Tongue (tissue), 1 donor: ENCODE measurements at regions not wholly inside any gene's neighbourhood (a gene's known extent, or its start where the extent isn't known, plus 50 kb on each side); places are given as distances from the start of the nearest gene placed in this dataset.
A peak's percentile ranks its signal among the peaks of the same experiment; 100 is the strongest.
"Not testable (repeated sequence)": the region's sequence is repeated elsewhere in the genome, so short reads cannot be mapped to it uniquely, and the experiment has no call there.

Experiments used
- DNase-seq: peaks from one replicate; pipeline ENCODE4 v3.0.0-alpha.2; 2015

DNA sequence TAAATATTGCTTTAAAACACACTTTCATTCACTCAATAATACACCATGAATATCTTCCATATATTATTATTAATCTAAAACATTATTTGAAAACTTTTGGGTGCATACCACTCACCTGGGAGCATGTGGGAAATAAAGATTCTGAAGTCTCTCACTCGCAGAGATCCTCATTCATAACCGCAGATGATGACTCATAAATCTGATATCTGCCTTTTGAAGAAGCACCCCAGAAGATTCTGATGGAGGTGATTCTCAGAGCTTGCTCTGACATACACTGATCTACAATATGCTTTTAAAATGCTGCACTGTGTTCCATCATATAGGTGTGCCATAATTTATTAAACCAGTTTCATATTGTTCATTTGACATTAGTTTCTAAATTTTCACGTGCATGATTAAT lies 135.0 kb upstream of the SGK1 start:
- DNase-seq = no peak

DNA sequence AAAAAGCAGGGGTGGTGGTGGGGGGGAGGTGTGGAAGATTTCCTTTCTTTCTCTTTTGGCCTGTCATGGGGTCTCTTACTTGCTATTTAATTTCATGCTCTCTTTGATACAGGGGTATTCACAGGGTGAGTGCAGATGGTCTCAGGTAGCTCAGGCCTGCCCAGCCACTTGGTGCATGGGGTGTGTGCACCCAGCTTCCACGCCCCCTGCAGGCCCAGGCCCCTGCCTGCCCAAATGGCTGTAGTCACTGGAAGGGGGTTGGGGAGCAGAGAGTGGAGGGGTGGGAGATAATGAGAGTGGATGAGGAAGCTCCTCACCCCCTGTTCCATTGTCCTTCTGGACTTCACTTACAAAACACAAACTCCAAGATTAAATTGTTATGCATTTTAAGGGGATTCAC lies 133.6 kb upstream of the SGK1 start:
- no peak for DNase-seq

DNA sequence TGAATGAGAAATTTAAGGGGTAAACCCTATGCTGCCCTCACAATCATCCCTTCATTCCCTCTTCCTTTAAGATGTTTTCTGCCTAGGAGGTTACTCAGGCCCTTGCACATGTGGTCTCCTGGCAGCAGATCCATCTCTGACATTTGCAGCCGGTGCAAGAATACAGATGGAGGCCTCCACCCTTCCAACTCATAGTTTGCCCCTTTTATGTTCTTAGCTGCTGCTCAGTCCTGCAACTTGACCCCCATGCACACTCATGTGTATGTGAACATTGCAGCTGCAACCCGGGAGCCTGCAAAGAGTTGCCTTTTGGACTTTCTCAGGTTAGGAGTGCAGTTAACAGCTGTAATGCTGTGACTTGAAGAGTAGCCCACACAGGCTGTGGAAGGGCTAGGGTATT lies 131.9 kb upstream of the SGK1 start:
- no peak for DNase-seq

DNA sequence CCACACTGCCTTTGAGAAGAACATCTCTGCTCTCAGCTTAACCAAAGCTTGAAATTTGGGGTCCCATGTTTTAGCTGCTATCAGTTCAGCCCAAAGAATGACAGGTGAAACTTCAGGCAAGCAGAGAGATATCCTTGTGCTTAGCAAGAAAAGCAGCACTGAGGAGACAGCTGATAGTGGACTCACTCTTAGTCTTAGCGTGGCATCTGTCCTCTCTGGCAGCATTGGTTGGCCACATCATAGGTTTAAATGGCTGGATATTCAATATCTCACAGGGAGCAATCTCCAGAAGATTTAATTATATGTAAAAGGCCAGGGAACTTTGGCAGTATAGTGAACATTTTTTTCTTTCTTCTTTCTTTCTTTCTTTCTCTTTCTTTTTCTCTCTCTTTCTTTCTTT lies 131.1 kb upstream of the SGK1 start:
- no peak for DNase-seq

DNA sequence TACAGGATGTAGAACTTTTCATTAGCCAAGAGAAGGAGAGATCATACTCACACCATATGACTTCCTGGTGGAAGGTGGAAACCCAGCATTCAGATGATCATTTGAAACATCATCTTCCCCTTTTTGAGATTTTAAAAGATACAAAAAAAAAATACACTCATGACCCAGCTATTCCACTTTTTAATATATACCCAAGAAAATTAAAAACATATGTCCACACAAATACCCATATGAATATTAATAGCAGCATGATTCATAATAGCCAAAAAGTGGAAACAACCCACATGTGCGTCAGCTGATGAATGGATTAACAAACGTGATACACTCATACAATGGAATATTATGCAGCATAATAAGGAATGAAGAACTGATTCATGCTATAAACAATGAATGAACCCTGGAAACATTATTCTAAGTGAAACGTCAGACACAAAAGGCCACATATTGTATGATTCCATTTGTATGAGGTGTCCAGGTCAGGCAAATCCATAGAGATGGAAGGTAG lies 130.0 kb upstream of the SGK1 start:
- no peak for DNase-seq

DNA sequence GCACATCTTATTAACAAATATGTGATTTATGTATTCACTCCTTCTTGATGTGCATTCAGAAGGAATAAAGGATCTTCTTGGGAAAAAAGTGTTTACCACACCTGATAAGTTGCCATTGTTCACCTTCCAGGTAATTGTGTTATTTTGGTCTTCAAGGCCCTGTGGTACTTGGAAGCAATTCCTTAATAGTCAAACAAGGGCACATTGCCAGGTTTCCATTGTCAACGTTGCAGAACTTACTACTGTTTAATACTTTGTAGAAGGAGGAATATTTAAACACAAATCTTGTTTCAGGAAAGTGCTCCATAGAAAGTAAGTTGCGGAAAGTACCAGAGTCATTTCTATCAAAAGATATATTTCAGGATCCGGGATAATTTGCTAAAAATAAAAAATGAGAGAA lies 129.5 kb upstream of the SGK1 start:
- no peak for DNase-seq

DNA sequence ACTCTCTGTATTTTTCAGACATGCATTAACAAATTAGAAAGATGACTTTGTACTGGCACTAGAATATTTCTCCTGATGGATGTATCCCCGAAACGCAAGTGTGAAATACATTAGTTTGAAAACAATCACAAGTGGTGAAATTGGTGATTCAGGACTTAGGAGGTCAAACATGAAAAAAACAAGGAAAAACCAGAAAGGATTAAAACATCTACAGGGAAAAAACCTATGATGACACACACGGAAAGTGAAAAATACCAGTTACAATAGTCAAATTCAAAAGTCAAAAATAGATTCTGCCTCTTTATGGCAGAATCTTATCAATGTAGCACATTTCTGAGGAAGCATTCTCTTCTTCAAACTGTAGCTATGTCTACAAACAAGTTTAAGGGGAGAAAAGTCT lies 129.0 kb upstream of the SGK1 start:
- DNase-seq = no peak

DNA sequence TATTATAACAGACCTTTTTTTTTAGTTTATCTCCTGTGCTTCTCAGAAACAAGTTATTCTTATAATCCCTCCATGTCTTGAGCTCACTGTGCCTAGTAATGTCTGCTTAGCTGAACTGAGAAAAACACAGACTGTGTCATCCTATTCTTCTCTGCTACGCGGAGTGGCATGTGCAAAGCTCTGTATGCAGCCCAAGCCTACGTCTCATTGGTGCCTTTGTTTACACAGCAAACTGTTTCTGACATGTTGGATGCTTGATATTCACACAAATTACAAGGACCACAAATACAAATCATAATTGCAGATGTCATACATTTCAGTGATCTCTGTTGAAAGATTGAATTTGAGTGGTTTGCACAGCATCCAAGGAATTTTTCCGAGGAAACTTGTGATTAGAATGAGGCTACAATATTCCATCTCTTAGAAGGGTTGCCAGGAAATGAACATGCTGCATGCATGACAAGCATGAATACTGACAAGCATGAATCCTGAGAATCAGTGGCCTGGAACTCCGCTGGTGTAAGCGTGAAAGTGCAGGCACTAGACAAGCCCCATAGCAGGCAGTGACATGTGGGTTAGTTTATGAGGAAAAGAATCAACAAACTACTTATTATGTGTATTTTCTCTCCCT lies 128.4 kb upstream of the SGK1 start:
- peak; percentile 59 for DNase-seq

DNA sequence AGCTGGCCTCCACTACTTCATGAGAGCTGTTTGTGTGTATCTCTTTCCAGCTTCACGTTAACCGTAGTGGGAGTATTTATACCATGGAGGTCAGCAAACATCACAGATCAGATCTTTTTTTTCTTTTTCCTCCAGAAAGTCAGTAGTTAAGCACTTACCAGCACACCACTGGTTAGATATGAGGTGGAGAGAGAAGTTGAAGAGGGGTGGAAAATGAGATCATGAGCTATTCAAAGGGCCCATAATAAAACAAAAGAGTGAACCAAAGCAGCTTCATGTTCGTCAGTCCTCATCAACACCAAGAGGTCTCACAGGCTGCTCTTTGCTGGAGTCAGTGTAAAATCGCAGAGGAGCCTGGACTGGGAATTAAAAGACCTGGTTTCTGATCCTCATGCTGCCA lies 125.1 kb upstream of the SGK1 start:
- DNase-seq = no peak

DNA sequence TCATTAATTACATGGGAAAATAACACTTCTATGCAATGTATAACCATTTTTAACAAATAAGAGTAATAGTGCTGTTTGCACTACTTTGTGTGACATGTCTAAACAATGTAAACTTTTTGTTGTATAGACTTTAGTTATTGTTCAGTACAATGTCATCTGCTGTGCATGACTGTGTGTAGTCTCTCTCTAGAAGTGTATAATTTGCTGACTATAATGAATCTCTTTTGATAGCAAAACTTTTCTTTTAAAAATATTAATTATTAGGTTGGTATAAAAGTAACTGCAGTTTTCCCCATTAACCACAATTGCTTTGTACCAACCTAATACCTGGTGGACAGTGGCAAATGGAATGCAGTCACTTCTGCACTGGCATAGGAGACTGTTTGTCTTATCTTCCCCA lies 124.2 kb upstream of the SGK1 start:
- DNase-seq = no peak

DNA sequence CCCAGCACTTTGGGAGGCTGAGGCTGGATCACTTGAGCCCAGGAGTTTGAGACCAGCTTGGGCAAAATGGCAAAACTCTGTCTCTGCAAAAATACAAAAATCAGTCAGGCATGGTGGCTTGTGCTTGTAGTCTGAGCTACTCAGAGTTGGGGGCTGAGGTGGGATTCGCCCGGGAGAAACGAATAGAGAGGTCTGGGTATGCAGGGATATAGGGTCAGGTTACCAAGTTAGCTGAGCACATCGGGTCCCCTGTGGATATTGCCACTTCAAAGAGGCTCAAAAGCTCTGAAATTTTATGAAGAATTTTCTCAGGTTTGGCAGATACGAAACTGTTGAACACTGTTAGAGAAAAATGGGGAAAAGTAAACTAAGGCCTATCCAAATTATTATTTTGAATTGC lies 120.9 kb upstream of the SGK1 start:
- no peak for DNase-seq

DNA sequence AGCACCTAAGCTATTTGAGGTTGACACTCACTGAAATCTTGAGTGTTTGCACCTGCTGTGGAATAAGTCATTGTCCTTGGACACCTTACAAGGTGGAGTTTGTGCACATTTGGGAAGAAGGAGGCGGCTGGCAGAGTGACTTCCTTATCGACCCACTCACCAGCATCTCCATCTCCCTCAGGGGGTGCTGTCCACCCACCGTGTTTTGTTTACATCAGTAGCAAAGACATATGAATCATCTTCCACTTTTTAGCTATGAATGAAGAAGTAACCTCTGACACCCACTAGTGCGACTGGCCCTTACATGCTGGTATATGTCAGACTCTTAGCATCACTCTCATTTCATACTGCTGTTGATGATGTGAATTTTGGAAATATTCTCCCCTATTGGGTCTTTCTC lies 119.5 kb upstream of the SGK1 start:
- DNase-seq = no peak

DNA sequence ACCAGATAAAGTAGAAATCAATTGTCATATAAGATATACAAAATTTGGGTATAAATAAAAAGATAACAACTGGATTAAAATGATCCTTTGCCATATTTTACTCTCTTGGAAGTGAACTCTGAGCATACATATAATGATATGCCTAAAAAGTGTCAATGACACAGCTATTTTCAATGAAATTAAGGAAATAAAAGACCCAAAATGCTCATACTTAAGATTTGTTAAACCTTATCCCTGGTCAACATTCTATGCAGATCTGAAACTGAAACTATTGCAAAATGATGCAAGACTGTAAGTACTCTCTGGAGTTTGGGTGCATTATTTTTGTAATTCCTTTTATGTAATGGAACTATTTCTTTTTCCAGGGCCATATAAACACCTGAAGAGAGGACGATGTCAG lies 119.0 kb upstream of the SGK1 start:
- no peak for DNase-seq

DNA sequence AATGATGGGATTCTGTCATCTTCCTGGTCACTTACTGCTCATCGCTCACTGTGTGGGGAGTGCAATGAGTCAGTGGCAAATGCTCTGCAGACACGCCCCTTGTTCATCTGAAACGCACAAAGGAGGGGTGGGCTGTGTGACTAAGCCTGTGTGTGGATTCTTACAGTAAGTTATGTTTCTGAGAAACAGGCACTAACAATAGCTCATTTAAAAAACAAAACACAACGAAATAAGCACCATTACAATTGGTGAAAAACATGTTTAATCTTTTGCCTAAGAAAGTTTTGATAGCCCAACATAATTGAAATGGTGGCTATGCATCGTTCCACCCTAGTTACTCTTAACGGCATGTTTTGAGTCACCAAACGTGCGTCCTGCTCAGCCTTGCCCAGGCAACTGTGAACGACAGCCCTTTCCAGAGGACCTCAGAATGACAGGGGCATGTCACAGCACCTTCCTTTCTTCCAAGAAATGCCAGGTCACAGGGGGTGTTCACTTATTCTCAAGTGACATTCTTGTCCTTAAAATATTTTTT lies 118.4 kb upstream of the SGK1 start:
- DNase-seq = peak; percentile 39

DNA sequence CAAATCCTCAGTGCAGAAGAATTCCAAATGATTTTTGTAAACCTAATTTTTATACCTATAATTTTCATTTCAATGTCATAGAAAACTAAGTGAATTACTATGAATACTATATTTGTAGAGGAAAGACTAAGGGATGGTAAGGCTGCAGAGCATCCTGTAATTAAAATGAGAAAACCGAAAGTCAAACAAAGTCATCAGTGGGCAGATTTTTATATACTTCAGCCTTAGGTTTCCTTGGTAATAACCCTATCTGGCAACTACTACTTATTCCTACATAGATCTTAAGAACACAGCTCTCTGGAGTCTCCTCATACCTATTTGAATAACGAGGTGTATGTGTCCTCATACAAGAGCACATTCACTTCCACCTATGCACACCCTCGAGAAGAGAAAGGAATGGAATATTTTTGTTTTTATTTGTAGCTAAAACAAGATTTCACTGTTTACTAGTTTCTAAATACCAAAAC lies 117.9 kb upstream of the SGK1 start:
- no peak for DNase-seq

DNA sequence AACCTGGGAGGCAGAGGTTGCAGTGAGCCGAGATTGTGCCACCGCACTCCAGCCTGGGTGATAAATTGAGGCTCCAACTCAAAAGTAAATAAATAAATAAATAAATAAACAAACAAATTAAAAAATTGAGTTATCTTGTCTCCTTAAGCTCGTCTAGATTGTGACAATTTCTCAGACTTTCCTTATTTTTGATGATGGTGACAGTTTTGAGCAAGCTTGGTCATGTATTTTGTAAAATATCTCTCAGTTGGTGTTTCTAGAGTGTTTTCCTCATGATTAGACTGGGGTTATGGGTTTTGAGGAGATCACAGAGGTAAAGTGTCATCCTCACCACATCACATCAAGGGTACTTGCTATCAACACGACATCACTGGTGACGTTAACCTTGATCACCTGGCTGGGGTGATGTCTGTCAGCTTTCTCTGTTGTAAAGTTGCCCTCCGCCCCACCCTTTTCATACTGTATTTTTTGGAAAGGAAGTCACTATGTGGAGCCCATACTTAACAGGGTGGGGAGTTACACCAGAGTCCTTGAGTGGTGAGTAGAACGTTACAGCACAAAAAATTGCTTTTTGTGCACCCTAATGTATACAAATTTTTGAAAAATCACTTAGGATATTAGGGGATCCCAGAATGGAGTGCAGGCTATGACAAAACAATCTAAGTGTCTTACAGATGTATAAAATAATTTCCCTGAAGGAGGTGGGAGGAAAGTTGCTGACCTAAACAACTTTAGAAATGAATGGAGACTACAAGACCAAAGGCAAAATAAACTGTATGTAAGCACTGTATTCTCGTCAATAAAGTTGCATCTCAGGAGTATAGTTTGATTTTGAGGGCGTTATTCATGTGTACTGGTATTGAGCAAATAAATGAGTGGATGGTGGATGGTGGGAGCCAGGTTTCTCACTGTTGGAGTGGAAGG lies 116.4 kb upstream of the SGK1 start:
- no peak for DNase-seq

DNA sequence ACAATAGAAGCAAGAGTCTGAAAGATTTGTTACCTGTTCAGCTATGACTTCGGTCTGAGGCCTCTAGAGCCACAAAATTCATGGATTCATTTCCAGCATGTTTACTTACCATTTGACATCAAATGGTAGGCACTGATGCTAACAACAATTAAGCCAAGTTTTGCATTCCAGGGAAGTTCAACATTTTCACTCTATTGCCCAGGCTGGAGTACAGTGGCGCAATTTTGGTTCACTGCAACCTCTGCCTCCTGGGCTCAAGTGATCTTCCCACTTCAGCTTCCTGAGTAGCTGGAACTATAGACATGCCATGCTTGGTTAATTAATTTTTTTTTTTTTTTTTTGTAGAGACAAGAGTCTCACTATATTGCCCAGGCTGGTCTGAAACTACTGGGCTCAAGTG lies 114.1 kb upstream of the SGK1 start:
- no peak for DNase-seq

DNA sequence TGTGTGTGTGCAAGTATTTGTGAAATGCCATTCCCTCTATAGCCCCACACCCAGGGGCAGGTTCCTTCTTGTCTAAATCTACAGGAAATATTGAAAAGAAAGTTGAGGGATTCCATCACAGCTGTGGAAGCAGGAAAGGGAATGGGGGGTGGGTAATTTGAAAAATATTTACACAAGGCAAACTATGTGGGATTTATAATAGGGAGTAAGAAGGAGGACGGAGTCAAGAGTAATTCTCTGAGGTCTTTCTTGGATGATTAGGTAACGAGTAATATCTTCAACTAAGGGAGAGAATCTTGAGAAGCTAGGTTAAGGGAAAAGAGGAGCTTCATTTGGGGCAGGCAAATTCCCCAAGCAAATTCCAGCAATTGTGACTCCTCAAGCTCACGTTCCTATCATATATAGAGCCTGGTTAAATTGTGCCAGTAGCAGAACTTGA lies 113.5 kb upstream of the SGK1 start:
- DNase-seq = no peak

DNA sequence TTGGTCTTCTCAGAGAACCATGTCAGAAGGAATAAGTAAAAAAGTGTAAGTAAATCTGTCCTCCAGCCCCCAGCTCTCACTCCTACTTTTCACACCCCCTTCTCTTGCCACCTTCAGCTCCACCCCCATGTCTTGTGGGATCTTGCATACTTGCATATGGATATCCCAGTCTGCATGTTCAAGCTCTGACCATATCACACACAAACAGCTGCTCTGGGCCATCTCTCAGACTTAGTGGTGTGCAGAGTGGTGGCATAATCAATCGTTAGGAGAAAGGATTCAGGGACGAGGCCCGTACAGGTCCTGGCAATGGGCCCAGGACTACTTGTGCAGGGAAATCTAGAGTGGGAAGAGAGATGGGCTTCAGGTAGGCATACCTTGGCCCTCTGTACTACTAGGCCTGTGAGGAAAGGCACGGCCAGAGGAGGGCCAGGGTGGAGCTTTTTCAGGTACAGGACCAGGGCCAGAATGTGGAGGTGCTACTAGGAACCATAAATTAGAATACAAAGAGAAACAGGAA lies 112.0 kb upstream of the SGK1 start:
- no peak for DNase-seq

DNA sequence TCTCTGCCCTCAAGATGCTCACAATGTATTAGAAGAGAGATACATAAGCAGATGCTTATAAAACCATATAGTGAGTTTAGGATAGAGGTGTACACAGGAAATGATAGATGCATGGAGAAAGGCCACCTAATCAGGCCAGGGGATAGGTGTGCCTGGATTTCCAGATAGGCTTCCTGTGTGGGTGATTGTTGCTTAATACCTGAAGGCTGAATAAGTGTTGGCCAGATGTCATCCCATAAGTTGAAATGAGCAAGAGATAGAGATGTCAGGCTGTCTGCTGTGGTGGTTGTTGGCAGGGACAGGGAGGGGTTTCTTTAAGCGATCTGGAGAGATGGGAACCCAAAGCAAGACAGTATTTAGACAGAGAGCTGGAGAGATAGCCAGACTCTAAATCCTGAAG lies 109.8 kb upstream of the SGK1 start:
- no peak for DNase-seq

DNA sequence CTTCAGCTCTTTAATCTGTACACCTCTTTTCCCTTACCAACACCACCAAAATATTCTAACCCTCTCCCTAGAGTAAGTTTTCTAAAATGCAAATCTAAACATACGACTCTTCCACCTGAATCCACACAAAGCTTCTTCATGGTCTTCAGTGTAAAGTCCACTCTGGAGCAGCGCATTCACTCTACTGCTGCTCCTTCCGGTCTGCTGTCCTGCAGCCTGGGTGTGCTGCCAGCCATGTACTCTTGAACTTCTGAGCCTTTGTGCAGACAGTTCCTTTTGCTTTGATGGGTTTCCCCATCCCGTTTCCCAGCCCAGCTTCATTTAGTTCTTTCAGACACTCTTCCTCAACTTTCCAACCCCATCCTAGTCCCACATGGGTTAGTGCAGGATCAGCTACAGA lies 108.7 kb upstream of the SGK1 start:
- DNase-seq = no peak

DNA sequence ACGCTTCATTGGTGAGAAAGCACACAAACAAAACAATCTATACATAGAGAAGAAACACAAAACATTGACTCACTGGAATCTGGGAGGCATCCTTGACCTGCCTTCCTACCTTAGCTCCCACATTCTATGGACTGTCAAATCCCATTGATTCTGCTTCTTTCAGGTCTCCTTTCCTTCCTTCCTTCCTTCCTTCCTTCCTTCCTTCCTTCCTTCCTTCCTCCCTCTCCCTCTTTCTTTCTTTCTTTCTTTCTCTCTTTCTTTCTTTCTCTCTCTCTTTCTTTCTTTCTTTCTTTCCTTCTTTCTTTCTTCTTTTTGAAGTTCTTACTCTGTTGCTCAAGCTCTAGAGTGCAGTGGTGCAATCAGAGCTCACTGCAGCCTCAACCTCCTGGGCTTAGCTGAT lies 108.0 kb upstream of the SGK1 start:
- not testable (repeated sequence) for DNase-seq

DNA sequence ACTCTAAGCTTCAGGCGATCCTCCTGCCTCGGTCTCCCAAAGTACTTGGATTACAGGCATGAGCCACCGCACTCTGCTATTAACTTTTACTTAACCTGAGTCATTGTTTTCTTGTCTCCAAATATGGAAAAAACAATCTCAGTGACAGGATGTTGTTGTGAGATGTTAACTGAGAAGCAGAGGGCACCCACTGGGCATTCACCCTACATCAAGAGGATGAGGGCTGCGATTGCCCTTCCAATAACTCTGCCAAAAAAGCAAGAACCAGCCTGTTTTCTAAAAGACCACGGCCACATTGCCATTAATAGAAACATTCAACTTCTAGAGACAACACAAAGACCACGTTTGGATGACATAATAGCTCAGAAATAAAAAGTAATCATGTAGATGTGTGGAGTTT lies 107.6 kb upstream of the SGK1 start:
- DNase-seq = no peak
